GM21526 (cell line): ENCODE measurements at regions not wholly inside any gene's neighbourhood (a gene's known extent, or its start where the extent isn't known, plus 50 kb on each side); places are given as distances from the start of the nearest gene placed in this dataset.
"Not testable (repeated sequence)": the region's sequence is repeated elsewhere in the genome, so short reads cannot be mapped to it uniquely, and the experiment has no call there.

ENCODE experiments used
- ATAC-seq: cut with Tn5 transposase; IDR thresholded peaks from one replicate; pipeline ENCODE4 v1.9.1; 2021; ENCODE audit warnings: moderate library complexity; ENCODE audit not compliant: unreplicated experiment, low FRiP score

- ATAC-seq = no peak
These were observed 327.7 kb upstream of the F9 start for GRCh38 chrX:139202742-139203420.

GRCh38 chrX:139201924-139202323, 328.6 kb upstream of the F9 start:
- no peak for ATAC-seq

- ATAC-seq = no peak
These were observed 329.7 kb upstream of the F9 start for GRCh38 chrX:139200793-139201192.

- ATAC-seq = no peak
These were observed 330.2 kb upstream of the F9 start for GRCh38 chrX:139200346-139200745.

GRCh38 chrX:139199933-139200332, 330.6 kb upstream of the F9 start:
- no peak for ATAC-seq

GRCh38 chrX:139198936-139199335, 331.6 kb upstream of the F9 start:
- no peak for ATAC-seq

GRCh38 chrX:139196890-139197289, 333.6 kb upstream of the F9 start:
- ATAC-seq = no peak

- no peak for ATAC-seq
These were observed 335.8 kb upstream of the F9 start for GRCh38 chrX:139194571-139195280.

- no peak for ATAC-seq
These were observed 338.1 kb upstream of the F9 start for GRCh38 chrX:139192386-139192961.

GRCh38 chrX:139191746-139192385, 338.7 kb upstream of the F9 start:
- ATAC-seq = no peak

GRCh38 chrX:139191286-139191685, 339.3 kb upstream of the F9 start:
- no peak for ATAC-seq

GRCh38 chrX:139187738-139188137, 342.8 kb upstream of the F9 start:
- no peak for ATAC-seq

GRCh38 chrX:139186991-139187390, 343.5 kb upstream of the F9 start:
- ATAC-seq = no peak

- no peak for ATAC-seq
These were observed 350.9 kb upstream of the F9 start for GRCh38 chrX:139179592-139179991.

- ATAC-seq = no peak
These were observed 351.6 kb upstream of the F9 start for GRCh38 chrX:139178980-139179379.

- no peak for ATAC-seq
These were observed 357.8 kb upstream of the F9 start for GRCh38 chrX:139172731-139173130.

- ATAC-seq = no peak
These were observed 359.9 kb upstream of the F9 start for GRCh38 chrX:139170526-139171173.

GRCh38 chrX:139167282-139167681, 363.3 kb upstream of the F9 start:
- no peak for ATAC-seq

GRCh38 chrX:139158256-139158655, 372.3 kb upstream of the F9 start:
- no peak for ATAC-seq

GRCh38 chrX:139156356-139156755, 374.2 kb upstream of the F9 start:
- ATAC-seq = no peak

- not testable (repeated sequence) for ATAC-seq
These were observed 383.9 kb upstream of the F9 start for GRCh38 chrX:139146625-139147024.
